ENCODE measurements at regions not wholly inside any gene's neighbourhood (a gene's known extent, or its start where the extent isn't known, plus 50 kb on each side); places are given as distances from the start of the nearest gene placed in this dataset.

GRCh38 chr20:50459124-50459918 lies 50.9 kb upstream of the PTPN1 start:
- H3K9me1 ChIP-seq (replicated peaks; ENCODE audit: control insufficient read depth, extremely low read depth, insufficient read depth, low read length), result no peaks in the 10 kb centered on the region
- H3K79me2 ChIP-seq (ENCODE audit: control insufficient read depth, insufficient read depth, low read length), result no peaks in the 10 kb centered on the region
- H3K9ac ChIP-seq (replicated peaks; ENCODE audit: extremely low read depth, insufficient read depth, low read length), result no peak overlapping the region
- POLR2A ChIA-PET, result no interaction called here
- H3K27ac ChIP-seq (ENCODE audit: insufficient read depth, low read depth, low read length), result no peak overlapping the region
- intact Hi-C loops (cut with micrococcal nuclease) (no loop called here), dilution Hi-C loops (cut with MboI; ENCODE audit: extremely low pct_ligation_motif_present, low sequenced_read_pairs) (no loop called here)
- no peaks in the 10 kb centered on the region for H3K4me1 ChIP-seq (ENCODE audit: control insufficient read depth, extremely low read depth, insufficient read depth, low read length)
- no peaks in the 10 kb centered on the region for H4K20me1 ChIP-seq (replicated peaks; ENCODE audit: control insufficient read depth, extremely low read depth, insufficient read depth, low read length)
- no peak overlapping the region for H3K4me3 ChIP-seq (replicated peaks in 1 of 3; ENCODE audit: insufficient read depth in 1 of 3, low read depth in 1 of 3, low read length in 3 of 3)
- no TSS peak for BruUV-seq (replicated peaks)
- CTCF ChIA-PET, result no interaction called here
- H2AFZ ChIP-seq (ENCODE audit: low read depth, low read length), result no peak overlapping the region
- TF ChIP-seq MYC (IDR thresholded peaks at IDR 0.05; ENCODE audit: low read depth, low read length) (no peak), POLR2A (IDR thresholded peaks at IDR 0.05; ENCODE audit: low read depth, low read length) (no peak), GATA2 (IDR thresholded peaks at IDR 0.05; ENCODE audit: insufficient read depth, insufficient read length, low read depth, low read length) (no peak), EZH2 (IDR thresholded peaks at IDR 0.05; ENCODE audit: borderline replicate concordance, low read depth, low read length, severe bottlenecking) (no peak), MAX (IDR thresholded peaks at IDR 0.05; ENCODE audit: insufficient read depth, insufficient read length) (no peak), CTCF (IDR thresholded peaks at IDR 0.05; ENCODE audit: extremely low read depth in 1 of 2, insufficient read depth in 1 of 2, low read depth in 1 of 2, low read length in 2 of 2) (no peak), POLR2AphosphoS5 (IDR thresholded peaks at IDR 0.05; ENCODE audit: insufficient read depth, low read depth, low read length) (no peak), FOS (IDR thresholded peaks at IDR 0.05; ENCODE audit: borderline replicate concordance, insufficient read depth, low read length) (no peak), JUN (IDR thresholded peaks at IDR 0.05; ENCODE audit: borderline replicate concordance, insufficient read depth, insufficient read length, low read depth) (no peak)
- H3K36me3 ChIP-seq (ENCODE audit: control insufficient read depth in 2 of 2, extremely low read depth in 1 of 2, insufficient read depth in 2 of 2, low read length in 2 of 2), result no peaks in the 10 kb centered on the region
- H3K9me3 ChIP-seq (replicated peaks; ENCODE audit: control insufficient read depth, insufficient read depth, low read length), result no peaks in the 10 kb centered on the region
- H3K4me2 ChIP-seq (ENCODE audit: insufficient read depth, low read length), result no peak overlapping the region
- no peaks in the 10 kb centered on the region for H3K27me3 ChIP-seq (ENCODE audit: control insufficient read depth in 2 of 2, insufficient read depth in 2 of 2, low read length in 2 of 2)
- FAIRE-seq (no peak), DNase-seq (ENCODE audit: low read depth, low spot score) (no peak)

All from endothelial cell of umbilical vein (primary cell).